ENCODE measurements at regions not wholly inside any gene's neighbourhood (a gene's known extent, or its start where the extent isn't known, plus 50 kb on each side); places are given as distances from the start of the nearest gene placed in this dataset.

DNA sequence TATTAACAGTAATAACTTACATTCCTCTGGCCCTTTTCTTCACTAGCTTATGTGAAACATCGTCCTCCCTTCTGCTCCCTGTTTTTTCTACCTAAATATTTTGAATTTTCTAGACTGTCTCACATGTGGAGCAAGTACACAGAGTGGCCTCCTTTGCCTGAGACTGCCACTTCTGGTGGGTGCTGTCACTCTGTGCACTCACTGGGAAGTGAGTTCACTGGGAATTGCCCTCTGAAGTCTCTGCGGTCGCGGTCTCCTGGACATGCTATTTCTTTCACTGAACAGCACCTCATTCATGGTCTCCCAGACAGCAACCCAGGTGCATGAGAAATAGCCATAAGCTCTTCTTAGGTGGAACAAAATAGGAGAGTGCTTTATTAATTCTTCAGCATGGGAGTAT, 1179.7 kb upstream of the ADGRL3 start:
- peak overlapping the region; percentile 96 for H3K27ac ChIP-seq

DNA sequence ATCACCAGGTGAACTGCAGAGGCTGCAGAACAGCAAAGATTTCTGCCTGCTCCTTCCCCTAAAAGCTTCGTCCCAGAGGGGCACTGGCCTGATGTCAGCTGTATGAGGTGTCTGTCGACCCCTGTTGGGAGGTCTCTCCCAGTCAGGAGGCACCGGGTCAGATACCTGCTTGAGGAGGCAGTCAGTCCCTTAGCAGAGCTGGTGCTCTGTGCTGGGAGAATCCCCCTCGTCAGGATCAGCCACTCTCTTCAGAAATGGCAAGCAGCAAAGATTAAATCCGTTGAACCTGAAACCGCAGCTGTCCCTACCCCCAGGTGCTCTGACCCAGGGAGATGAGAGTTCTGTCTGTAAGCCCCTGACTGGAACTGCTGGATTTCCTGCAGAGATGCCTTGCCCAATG, 1166.3 kb upstream of the ADGRL3 start:
- H3K27me3 ChIP-seq = no peaks in the 10 kb centered on the region
- H3K27ac ChIP-seq = no peak overlapping the region
- H3K36me3 ChIP-seq = no peaks in the 10 kb centered on the region
- no peak for DNase-seq (ENCODE audit: low read depth in 1 of 2, low spot score in 1 of 2)
- TF ChIP-seq, protein P1, sequence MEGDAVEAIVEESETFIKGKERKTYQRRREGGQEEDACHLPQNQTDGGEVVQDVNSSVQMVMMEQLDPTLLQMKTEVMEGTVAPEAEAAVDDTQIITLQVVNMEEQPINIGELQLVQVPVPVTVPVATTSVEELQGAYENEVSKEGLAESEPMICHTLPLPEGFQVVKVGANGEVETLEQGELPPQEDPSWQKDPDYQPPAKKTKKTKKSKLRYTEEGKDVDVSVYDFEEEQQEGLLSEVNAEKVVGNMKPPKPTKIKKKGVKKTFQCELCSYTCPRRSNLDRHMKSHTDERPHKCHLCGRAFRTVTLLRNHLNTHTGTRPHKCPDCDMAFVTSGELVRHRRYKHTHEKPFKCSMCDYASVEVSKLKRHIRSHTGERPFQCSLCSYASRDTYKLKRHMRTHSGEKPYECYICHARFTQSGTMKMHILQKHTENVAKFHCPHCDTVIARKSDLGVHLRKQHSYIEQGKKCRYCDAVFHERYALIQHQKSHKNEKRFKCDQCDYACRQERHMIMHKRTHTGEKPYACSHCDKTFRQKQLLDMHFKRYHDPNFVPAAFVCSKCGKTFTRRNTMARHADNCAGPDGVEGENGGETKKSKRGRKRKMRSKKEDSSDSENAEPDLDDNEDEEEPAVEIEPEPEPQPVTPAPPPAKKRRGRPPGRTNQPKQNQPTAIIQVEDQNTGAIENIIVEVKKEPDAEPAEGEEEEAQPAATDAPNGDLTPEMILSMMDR (IDR thresholded peaks at IDR 0.05; ENCODE audit: low read depth, low read length) = no peak
- H3K4me3 ChIP-seq = no peak overlapping the region
- no peaks in the 10 kb centered on the region for H3K9me3 ChIP-seq (ENCODE audit: low read depth)
- no peaks in the 10 kb centered on the region for H3K4me1 ChIP-seq (ENCODE audit: low read depth)

More for the DNA sequence above, 1179.7 kb upstream of the ADGRL3 start:
- Histone ChIP-seq H3K27me3 (no peaks in the 10 kb centered on the region), H3K9me3 (ENCODE audit: low read depth) (no peaks in the 10 kb centered on the region), H3K36me3 (no peaks in the 10 kb centered on the region), H3K4me3 (no peak overlapping the region), H3K4me1 (ENCODE audit: low read depth) (peaks cover 35% of the 10 kb centered on the region)
- DNase-seq (ENCODE audit: low read depth in 1 of 2, low spot score in 1 of 2) = peak in 1 of 2 donors; percentile 63
- TF ChIP-seq, protein P1 (IDR thresholded peaks at IDR 0.05; ENCODE audit: low read depth, low read length) = no peak

DNA sequence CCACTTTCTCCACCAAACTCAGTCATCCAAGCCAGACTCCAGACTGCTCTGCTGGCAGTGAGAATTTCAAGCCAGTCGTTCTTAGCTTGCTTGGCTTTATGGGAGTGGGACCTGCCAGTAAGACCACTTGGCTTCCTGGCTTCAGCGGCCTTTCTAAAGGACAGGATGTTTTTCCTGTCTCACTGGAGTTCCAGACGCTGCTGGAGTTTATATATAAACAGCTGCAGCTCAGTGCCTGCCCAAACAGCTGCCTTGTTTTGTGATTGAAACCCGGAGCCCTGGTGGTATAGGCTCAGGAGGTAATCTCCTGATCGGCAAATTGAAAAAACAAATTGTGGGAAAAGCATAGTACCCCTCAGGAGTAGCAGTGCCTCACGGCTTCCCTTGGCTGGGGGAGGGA, 1165.8 kb upstream of the ADGRL3 start:
- DNase-seq (ENCODE audit: low read depth in 1 of 2, low spot score in 1 of 2) = no peak
- H3K4me3 ChIP-seq = no peak overlapping the region

DNA sequence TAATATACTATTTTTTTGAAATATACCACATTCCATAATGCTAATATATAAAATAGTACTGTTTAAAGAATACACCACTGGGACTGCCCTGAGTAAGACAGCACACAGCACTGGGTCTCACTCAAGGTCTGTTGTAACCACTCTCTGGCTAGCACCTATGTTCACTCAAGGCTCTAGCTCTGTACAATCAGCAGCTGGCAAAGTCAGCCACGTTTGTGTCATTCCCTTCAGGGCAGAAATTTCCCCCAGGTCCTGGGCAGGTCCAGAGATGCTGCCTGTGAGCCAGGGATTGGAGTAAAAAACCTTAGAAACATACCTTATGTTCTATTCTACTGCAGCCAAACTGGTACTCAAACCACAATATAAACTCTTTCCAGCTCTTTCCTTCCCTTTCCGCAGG, 1160.2 kb upstream of the ADGRL3 start:
- no peak overlapping the region for H3K4me3 ChIP-seq
- no peaks in the 10 kb centered on the region for H3K36me3 ChIP-seq
- TF ChIP-seq, protein P1 (IDR thresholded peaks at IDR 0.05; ENCODE audit: low read depth, low read length) = no peak
- no peaks in the 10 kb centered on the region for H3K4me1 ChIP-seq (ENCODE audit: low read depth)
- H3K9me3 ChIP-seq (ENCODE audit: low read depth) = no peaks in the 10 kb centered on the region
- no peaks in the 10 kb centered on the region for H3K27me3 ChIP-seq
- DNase-seq (ENCODE audit: low read depth in 1 of 2, low spot score in 1 of 2) = no peak
- H3K27ac ChIP-seq = no peak overlapping the region

More for the DNA sequence above, 1165.8 kb upstream of the ADGRL3 start:
- Histone ChIP-seq H3K9me3 (ENCODE audit: low read depth) (no peaks in the 10 kb centered on the region), H3K27ac (no peak overlapping the region), H3K27me3 (no peaks in the 10 kb centered on the region), H3K4me1 (ENCODE audit: low read depth) (no peaks in the 10 kb centered on the region), H3K36me3 (no peaks in the 10 kb centered on the region)
- TF ChIP-seq, protein P1 (IDR thresholded peaks at IDR 0.05; ENCODE audit: low read depth, low read length) = no peak

DNA sequence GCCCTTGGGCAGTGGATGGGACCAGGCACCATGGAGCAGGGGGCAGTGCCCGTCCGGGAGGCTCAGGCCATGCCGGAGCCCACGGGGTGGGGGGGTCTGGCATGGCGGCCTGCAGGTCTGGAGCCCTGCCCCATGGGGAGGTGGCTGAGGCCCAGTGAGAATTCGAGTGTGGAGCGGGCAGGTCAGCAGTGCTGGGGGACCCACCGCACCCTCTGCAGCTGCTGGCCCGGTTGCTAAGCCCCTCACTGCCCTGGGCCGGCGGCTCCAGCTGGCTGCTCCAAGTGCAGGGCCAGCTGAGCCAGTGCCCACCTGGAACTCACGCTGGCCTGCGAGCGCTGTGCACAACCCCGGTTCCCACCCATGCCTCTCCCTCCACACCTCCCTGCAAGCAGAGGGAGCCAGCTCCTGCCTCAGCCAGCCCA, 1157.9 kb upstream of the ADGRL3 start:
- Histone ChIP-seq H3K9me3 (ENCODE audit: low read depth) (no peaks in the 10 kb centered on the region), H3K27ac (no peak overlapping the region), H3K27me3 (no peaks in the 10 kb centered on the region), H3K4me1 (ENCODE audit: low read depth) (no peaks in the 10 kb centered on the region), H3K36me3 (no peaks in the 10 kb centered on the region), H3K4me3 (no peak overlapping the region)
- no peak for DNase-seq (ENCODE audit: low read depth in 1 of 2, low spot score in 1 of 2)
- TF ChIP-seq, protein P1 (IDR thresholded peaks at IDR 0.05; ENCODE audit: low read depth, low read length) = no peak

DNA sequence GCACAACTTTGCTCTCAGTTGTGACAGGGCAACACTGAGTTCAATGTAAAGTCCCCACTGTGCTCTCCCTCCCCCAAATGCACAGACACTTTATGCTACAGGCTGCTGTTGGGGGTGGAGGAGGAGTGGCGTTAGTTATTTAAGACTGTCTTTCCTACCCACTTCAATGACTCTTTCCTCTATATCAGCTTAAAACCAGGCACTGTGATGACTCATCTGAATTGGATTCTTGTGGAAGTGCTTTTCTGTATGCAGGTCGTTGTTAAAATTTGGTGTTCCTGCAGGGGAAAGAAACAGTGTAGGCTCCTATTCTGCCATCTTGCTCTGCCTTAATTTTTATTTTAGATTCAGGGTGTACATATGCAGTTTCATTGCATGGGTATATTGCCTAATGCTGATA, 1157.2 kb upstream of the ADGRL3 start:
- Histone ChIP-seq H3K9me3 (ENCODE audit: low read depth) (no peaks in the 10 kb centered on the region), H3K27ac (no peak overlapping the region), H3K27me3 (no peaks in the 10 kb centered on the region), H3K4me1 (ENCODE audit: low read depth) (no peaks in the 10 kb centered on the region), H3K4me3 (no peak overlapping the region), H3K36me3 (no peaks in the 10 kb centered on the region)
- TF ChIP-seq, protein P1 (IDR thresholded peaks at IDR 0.05; ENCODE audit: low read depth, low read length) = no peak
- DNase-seq (ENCODE audit: low read depth in 1 of 2, low spot score in 1 of 2) = no peak
